HL-60 (cell line): ENCODE measurements at regions not wholly inside any gene's neighbourhood (a gene's known extent, or its start where the extent isn't known, plus 50 kb on each side); places are given as distances from the start of the nearest gene placed in this dataset.

Experiments
- CTCF ChIP-seq: IDR thresholded peaks from one replicate; pipeline ENCODE4 v1.5.1; 2011; ENCODE audit warnings: low read length, control low read depth, inconsistent platforms; ENCODE audit not compliant: insufficient read depth
- GABPA ChIP-seq: IDR thresholded peaks from 2 replicates; pipeline ENCODE4 v1.6.1; 2012; ENCODE audit warnings: low read depth

- TF ChIP-seq CTCF (no peak), GABPA (no peak)
These were observed 208.0 kb downstream of the TDRD15 start for GRCh38 chr2:21331625-21332370.
